ENCODE measurements at regions not wholly inside any gene's neighbourhood (a gene's known extent, or its start where the extent isn't known, plus 50 kb on each side); places are given as distances from the start of the nearest gene placed in this dataset.

DNA sequence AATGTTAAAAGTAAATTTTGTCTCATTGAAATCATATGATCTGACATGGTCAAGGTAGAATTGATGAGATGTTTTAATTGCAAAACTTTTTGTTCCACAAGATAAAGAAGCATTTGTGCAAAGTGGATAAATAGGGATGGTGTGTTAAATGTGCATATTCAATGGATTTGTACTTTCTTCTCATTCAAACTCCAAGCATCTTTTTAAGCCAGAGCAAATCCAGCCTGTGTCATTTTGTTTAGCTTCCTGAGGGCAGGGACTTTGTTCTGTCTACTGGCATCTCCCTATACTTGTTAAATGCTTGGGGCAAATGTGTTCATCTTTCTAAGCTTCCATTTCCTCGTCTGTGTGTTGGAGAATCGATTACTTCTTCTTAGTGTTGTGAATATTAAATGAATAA, 200.3 kb downstream of the SLIT2 start:
- intact Hi-C loops (cut with DNase I), result no loop called here
- H3K27me3 ChIP-seq, result no peaks in the 10 kb centered on the region
- TF ChIP-seq EP300 (IDR thresholded peaks at IDR 0.05), result no peak
- TF ChIP-seq, protein P1, sequence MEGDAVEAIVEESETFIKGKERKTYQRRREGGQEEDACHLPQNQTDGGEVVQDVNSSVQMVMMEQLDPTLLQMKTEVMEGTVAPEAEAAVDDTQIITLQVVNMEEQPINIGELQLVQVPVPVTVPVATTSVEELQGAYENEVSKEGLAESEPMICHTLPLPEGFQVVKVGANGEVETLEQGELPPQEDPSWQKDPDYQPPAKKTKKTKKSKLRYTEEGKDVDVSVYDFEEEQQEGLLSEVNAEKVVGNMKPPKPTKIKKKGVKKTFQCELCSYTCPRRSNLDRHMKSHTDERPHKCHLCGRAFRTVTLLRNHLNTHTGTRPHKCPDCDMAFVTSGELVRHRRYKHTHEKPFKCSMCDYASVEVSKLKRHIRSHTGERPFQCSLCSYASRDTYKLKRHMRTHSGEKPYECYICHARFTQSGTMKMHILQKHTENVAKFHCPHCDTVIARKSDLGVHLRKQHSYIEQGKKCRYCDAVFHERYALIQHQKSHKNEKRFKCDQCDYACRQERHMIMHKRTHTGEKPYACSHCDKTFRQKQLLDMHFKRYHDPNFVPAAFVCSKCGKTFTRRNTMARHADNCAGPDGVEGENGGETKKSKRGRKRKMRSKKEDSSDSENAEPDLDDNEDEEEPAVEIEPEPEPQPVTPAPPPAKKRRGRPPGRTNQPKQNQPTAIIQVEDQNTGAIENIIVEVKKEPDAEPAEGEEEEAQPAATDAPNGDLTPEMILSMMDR (IDR thresholded peaks at IDR 0.05), result no peak
- no peak for TF ChIP-seq POLR2AphosphoS5 (IDR thresholded peaks at IDR 0.05)
- no peak for TF ChIP-seq POLR2A (IDR thresholded peaks at IDR 0.05; ENCODE audit: low read depth)

DNA sequence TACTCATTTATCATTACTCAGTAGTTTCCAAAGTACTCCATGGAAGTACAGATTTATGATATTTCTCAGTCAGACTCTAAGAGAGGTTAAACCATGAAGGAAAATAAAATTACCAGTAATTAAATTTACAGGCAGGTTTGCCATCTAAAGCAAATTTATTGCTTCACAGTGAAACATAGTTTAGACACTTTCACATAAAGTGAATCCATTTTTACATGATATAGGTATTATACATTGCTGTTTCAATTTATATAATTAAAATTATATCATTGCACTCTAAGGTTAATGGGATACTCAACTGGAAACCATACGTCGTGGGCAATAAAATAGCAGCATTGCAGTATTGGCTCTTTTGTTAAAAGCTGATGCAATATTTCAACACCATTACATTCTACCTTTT, 202.8 kb downstream of the SLIT2 start:
- DNase-seq (ENCODE audit: extremely low spot score), result no peak
- no peak overlapping the region for H3K27ac ChIP-seq (replicated peaks in 1 of 4)
- peaks cover 0 to 16% (median 2%) of the 10 kb centered on the region in 4 donors for H3K4me1 ChIP-seq
- no peaks in the 10 kb centered on the region for H3K36me3 ChIP-seq
- H3K27me3 ChIP-seq, result no peaks in the 10 kb centered on the region
- H3K4me3 ChIP-seq, result no peak overlapping the region
- H3K9me3 ChIP-seq, result no peaks in the 10 kb centered on the region
- intact Hi-C loops (cut with DNase I), result no loop called here
- WGBS, result 93% methylated on average over 2 of the region's 2 CpGs
- no peak for TF ChIP-seq POLR2A (IDR thresholded peaks at IDR 0.05; ENCODE audit: low read depth)
- TF ChIP-seq, protein P1 (IDR thresholded peaks at IDR 0.05), result no peak
- no peak for TF ChIP-seq EP300 (IDR thresholded peaks at IDR 0.05)
- TF ChIP-seq POLR2AphosphoS5 (IDR thresholded peaks at IDR 0.05), result no peak

More for the DNA sequence above, 200.3 kb downstream of the SLIT2 start:
- Histone ChIP-seq H3K27ac (replicated peaks in 1 of 4) (no peak overlapping the region), H3K9me3 (no peaks in the 10 kb centered on the region), H3K4me3 (no peak overlapping the region), H3K4me1 (peaks cover 0 to 9% (median 4%) of the 10 kb centered on the region in 4 donors), H3K36me3 (no peaks in the 10 kb centered on the region)
- 88% methylated on average over 2 of the region's 2 CpGs for WGBS
- no peak for DNase-seq (ENCODE audit: extremely low spot score)

DNA sequence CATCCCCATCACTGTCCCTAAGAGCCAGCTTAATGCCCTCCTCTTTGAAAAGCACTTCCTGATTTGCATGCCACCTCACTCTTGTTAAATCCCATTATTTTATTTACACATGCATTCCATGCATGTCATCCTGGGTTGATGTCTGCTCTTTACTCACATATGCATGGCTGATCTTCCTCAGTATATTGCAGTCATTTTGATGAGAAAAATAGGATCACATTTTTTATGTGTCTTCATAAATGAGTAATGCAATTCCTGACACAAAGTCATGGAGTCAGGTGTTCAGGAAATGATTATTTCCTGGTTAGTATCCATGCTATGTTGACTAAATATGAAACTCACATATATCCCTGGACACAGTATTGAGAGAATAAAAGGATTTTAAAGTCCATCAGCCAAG, 204.7 kb downstream of the SLIT2 start:
- H3K27ac ChIP-seq (replicated peaks in 1 of 4), result no peak overlapping the region
- intact Hi-C loops (cut with DNase I), result no loop called here
- H3K27me3 ChIP-seq, result no peaks in the 10 kb centered on the region
- H3K36me3 ChIP-seq, result no peaks in the 10 kb centered on the region
- H3K4me3 ChIP-seq, result no peak overlapping the region
- TF ChIP-seq POLR2AphosphoS5 (IDR thresholded peaks at IDR 0.05), result no peak
- TF ChIP-seq POLR2A (IDR thresholded peaks at IDR 0.05; ENCODE audit: low read depth), result no peak
- H3K9me3 ChIP-seq, result no peaks in the 10 kb centered on the region
- DNase-seq (ENCODE audit: extremely low spot score), result no peak
- peaks cover 0 to 11% (median 2%) of the 10 kb centered on the region in 4 donors for H3K4me1 ChIP-seq

DNA sequence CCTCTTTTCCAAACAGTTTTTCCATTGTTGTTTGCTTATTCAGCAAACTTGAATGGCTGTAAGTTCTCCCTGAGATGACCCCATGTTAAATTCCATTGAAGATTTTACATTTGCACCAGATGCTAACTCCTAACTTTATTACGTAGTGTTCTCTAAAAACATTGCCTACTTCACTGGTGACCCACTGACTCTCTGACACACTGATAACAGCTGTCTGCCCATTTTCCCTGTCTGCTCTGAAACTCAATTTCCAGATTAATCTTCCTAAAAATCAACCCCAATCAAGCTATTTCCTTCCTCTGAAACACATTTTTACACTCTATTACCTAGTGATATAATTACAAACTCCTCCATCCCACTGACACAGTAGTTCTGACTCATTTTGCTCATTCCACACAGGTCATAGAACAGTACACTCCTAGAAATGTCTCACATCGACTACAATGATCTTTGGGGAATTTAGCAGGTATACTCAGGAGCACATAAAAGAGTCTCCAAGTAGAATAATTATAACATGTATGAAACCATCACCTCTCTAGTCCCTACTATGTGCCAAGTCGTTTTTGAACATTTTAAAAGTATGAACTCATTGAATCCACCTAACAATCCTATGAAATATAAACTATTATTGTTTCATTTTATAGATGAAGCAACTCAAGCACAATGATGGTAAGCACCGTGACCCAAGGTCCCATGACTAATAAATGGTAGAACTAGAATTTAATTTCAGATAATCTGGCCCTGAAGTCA, 210.9 kb downstream of the SLIT2 start:
- no peaks in the 10 kb centered on the region for H3K9me3 ChIP-seq
- intact Hi-C loops (cut with DNase I), result no loop called here
- peaks cover 0 to 13% (median 6%) of the 10 kb centered on the region in 4 donors for H3K4me1 ChIP-seq
- no peak overlapping the region for H3K27ac ChIP-seq (replicated peaks in 1 of 4)
- WGBS, result 74% methylated on average over 4 of the region's 4 CpGs
- no peak for DNase-seq (ENCODE audit: extremely low spot score)
- H3K36me3 ChIP-seq, result no peaks in the 10 kb centered on the region
- no peaks in the 10 kb centered on the region for H3K27me3 ChIP-seq
- no peak overlapping the region for H3K4me3 ChIP-seq
- TF ChIP-seq, protein P1 (IDR thresholded peaks at IDR 0.05), result no peak
- no peak for TF ChIP-seq POLR2A (IDR thresholded peaks at IDR 0.05; ENCODE audit: low read depth)
- TF ChIP-seq POLR2AphosphoS5 (IDR thresholded peaks at IDR 0.05), result no peak
- no peak for TF ChIP-seq EP300 (IDR thresholded peaks at IDR 0.05)

DNA sequence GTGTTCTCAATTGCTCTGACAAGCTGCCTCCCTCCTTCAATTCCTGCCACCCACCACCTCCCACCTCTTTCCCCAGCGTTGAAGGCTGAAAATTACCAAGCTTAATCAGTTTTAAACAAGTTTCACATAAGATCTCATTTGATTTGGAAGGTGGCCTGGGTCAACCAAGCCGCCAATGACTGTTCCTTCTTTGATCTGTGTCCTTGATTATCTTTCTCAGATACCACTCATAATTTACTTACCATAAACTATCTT, 211.4 kb downstream of the SLIT2 start:
- Histone ChIP-seq H3K4me1 (peaks cover 0 to 12% (median 6%) of the 10 kb centered on the region in 4 donors), H3K27me3 (no peaks in the 10 kb centered on the region), H3K9me3 (no peaks in the 10 kb centered on the region), H3K27ac (replicated peaks in 1 of 4) (no peak overlapping the region), H3K36me3 (no peaks in the 10 kb centered on the region), H3K4me3 (no peak overlapping the region)
- intact Hi-C loops (cut with DNase I), result no loop called here
- no peak for TF ChIP-seq POLR2A (IDR thresholded peaks at IDR 0.05; ENCODE audit: low read depth)
- whole genome bisulfite sequencing, result 78% methylated on average over 2 of the region's 2 CpGs
- no peak for DNase-seq (ENCODE audit: extremely low spot score)

DNA sequence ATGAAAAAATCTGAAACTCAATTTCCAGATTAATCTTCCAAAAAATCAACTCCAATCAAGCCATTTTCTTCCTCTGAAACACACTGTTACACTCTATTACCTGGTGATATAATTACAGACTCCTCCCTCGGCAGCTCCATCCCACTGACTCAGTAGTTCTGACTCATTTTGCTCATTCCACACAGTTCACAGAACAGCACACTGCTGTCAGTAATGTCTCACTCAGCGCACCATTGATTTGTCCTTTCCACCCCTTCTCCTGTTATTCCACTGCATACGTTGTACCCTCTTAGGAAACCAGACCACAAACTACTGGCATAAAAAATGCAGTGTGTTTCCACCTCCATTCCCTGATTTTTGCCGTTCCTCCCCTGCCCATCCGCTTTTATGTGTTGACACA, 212.7 kb downstream of the SLIT2 start:
- Histone ChIP-seq H3K4me3 (no peak overlapping the region), H3K36me3 (no peaks in the 10 kb centered on the region), H3K27me3 (no peaks in the 10 kb centered on the region), H3K9me3 (no peaks in the 10 kb centered on the region), H3K4me1 (peaks cover 0 to 12% (median 6%) of the 10 kb centered on the region in 4 donors), H3K27ac (replicated peaks in 1 of 4) (no peak overlapping the region)
- 88% methylated on average over 5 of the region's 5 CpGs for WGBS
- DNase-seq (ENCODE audit: extremely low spot score), result no peak
- TF ChIP-seq, protein P1 (IDR thresholded peaks at IDR 0.05), result no peak
- TF ChIP-seq EP300 (IDR thresholded peaks at IDR 0.05) (no peak), POLR2AphosphoS5 (IDR thresholded peaks at IDR 0.05) (no peak), POLR2A (IDR thresholded peaks at IDR 0.05; ENCODE audit: low read depth) (no peak)
- intact Hi-C loops (cut with DNase I), result no loop called here
